HG03095 (cell line): ENCODE measurements at regions not wholly inside any gene's neighbourhood (a gene's known extent, or its start where the extent isn't known, plus 50 kb on each side); places are given as distances from the start of the nearest gene placed in this dataset.

Source experiments
- ATAC-seq: cut with Tn5 transposase; IDR thresholded peaks from one replicate; pipeline ENCODE4 v1.9.1; 2021; ENCODE audit warnings: moderate library complexity; ENCODE audit not compliant: unreplicated experiment

DNA sequence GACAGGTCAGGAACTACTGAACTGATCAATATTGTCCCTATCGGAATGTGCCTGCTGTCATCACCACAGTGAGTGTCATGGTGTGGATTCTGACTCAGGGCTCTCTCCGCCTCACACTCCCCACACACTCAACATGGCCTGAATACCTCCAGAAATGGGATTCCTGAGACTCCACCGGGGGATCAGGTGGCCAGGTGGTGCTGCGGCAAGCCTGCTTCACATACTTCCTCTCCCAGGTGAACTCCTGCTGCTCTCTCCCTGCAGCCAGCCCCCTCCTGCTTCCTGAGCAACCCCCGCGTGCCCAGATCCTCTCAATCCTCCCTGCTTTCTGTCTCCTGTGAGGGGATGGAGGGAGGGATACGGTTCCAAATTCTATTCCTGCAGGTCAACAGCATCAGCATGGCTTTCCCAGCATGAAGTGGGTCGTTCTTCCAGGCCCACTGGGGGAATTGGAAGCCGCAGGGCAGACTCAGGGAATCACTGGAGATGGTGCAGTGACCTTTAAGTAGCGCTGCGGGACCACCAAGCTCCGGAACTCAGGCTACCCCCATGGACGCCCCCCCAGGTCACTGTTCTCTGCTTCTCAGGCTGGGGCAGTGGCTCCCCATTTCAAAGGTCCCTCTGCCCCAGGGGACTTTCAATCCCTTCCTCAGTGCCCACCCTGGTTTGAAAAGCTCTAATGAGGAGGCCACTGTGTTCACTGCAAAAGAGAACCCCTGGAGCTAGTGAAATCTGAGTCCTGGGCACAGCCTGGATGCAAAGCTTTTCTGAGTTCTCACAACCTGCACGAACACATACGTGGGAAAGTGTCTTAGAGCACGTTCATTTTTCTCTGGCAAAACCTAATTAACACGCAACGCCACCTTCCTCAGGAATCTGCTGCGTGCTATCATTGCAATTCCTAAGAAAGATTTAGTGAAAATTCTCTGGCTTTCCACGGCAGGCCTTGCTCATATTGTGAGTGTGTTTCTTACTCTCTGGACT lies 168.4 kb downstream of the ZFP36L2 start:
- ATAC-seq: no peak

DNA sequence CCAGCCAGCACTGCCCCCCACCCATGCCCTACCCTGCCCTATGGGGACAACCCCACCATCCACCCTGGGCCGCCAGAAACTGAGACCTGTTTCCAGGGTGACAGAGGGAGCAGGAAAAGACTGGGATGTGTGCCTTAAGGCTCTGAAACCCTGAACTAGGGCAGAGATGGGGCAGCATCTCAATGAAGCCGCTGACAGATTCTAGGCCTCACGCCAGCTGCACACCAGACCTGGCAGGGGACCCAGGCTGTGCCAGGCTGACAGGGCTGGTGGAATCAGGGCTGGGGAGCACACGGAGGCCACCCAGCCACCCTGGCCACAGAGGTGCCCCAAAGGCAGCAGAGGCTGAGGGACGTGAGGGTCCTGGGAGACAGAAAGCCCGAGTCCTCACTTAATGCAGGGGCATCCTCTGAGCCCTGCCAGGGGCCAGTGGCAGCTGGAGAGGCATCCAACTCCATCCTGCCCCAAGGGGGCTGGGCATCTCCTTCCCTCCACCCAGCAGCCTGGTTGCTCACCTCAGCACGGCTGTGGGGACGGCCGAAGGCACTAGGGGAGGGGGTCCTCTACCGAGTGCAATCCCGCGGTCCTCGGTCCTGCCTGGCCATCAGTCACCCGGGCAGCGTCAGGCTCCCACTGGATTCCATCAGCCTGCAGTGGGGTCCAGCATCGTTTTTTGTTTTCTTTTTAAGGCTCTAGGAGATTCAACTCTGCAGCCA lies 169.2 kb downstream of the ZFP36L2 start:
- no peak for ATAC-seq

DNA sequence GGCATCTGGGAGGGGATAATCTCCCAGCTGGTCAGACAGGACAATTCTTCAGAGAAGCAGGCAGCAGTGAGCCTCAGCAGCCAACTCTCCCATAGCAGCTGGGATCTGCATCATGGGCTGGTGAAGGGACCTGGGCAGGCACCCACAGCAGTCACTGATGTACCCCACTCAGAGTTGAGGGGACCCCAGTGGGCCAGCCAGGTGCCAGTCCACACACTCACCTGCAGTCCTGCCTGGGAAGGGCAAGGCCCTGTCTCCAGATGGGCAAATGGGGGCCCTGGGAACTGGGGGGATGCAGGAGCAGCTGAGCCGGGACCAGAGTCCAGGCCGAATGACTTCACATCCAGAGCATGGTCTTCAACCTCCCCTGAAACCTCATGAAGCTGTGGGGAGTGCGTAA lies 170.4 kb downstream of the ZFP36L2 start:
- no peak for ATAC-seq

DNA sequence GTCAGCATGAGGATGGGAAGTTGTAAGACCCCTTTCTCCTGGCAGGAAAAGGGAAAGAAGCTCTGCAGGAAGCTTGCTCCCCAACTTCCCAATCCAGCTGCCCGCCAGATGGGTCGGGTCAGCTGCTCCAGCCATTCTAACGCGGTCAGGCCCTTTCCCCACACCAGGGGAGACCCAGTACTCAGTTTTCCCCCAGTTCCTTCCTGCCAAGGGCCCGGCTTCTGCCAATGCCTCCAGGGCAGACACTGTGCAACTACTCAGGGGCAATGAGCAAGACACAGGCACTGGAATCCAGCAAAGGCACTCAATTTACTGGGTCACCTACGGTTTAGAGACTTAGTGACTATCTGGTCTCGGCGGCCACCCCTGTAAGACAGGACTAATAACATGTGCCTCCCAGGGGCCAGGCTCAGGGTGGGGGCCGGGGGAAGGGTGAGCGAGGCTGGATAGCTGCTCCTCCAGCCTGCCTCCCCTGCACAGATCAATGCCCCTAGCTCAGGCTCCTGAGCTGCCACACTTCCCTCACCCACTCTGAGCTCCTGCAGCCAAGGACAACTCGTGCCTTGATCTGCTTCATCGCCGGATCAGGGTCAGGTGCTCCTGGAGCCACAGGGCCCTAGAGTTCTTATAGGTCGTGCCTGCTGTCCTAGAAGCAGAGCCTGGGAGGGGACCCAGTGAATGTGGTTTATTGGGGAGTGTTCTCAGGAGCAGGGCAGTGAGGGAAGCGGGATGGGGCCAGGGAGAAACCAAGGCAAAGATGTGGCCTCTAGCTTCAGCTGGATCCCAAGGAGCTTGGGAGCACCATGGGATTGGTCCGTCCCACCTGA lies 171.1 kb downstream of the ZFP36L2 start:
- ATAC-seq: no peak

DNA sequence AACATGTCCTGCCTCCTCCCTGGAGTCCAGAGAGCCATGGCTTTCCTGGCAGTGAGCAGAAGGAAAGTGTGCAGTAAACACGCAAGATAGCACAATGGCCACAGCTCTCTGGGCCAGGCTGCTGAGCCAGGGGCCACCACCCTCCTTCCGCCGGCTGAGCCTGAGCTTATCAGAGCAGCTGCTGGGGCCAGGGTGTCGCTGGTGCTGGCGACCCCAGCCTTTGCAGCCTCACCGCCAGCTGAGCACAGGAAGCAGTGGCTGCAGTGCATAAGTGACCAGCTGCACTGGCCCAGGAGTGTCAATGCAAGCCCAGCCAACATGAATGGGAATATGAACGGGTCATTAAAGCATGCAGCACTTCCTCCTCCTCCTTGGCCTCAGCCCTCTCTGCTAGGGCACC lies 172.0 kb downstream of the ZFP36L2 start:
- ATAC-seq: no peak

DNA sequence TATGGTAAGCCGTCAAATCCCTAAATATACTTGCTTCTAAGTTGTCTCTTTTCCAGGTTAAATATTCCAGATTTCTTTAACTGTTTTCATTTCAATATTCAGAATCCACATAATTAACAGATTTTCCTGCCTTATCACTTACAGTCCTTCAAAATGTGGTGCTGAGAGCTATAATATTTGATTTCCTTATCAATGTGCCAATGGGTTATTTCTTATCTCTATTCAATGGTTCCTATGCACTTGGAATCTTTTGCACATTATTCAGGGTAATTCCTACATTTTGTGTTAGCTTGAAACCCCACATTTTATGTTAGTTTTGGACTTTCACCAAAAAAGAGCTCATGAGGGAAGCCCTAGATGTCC lies 173.5 kb downstream of the ZFP36L2 start:
- no peak for ATAC-seq

DNA sequence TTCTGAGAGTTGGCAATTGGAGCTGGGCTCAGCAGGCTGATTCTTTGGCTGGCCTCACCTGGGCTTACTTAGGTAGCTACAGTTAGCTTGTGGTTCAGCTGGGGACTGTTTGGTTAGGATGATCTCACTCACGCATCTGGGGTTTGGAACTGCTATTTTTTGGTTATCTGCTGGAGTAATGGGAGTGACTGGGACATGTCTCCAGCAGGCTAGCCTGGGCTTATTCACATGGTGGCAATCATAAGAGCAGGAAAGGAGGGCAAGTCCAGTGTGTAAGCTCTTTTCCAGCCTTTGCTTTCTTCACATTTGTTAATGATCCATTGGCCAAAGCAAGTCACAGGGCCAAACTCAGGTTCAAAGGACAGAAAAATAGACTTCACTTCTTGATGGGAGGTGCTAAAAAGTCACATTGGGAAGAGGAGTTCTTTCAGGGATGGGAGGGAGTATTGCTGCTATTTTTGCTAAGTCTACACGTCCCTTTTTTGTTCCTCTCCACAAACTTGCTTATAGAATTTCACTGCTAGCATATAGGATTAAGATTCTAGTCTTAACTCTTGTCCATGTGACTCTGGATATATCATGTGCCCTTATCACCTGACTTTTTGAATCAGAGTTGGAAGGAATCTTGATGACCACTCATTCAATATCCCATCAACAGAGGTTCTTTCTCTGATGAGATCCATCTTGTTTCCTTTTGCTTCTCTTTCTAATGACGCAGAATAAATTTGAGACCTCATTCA lies 174.0 kb downstream of the ZFP36L2 start:
- ATAC-seq: no peak

DNA sequence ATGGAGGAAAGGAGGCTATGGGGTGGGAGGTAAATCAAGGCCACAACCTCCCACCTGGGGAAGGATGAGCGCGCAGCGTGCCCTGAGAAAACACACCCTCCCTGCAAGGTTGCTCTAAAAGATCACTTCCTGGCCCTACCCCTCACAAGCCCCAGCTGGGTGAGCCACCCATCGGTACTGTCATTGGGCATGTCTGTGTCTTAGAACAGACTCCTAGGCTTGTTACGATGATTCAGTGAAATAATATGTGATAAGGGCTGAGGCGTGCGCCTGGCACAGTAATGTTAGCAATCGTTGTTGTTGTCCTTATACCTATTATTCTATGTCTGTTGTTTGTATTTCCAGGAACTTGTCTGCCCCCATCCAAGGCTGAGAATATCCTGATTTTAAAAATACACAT lies 175.1 kb downstream of the ZFP36L2 start:
- no peak for ATAC-seq

DNA sequence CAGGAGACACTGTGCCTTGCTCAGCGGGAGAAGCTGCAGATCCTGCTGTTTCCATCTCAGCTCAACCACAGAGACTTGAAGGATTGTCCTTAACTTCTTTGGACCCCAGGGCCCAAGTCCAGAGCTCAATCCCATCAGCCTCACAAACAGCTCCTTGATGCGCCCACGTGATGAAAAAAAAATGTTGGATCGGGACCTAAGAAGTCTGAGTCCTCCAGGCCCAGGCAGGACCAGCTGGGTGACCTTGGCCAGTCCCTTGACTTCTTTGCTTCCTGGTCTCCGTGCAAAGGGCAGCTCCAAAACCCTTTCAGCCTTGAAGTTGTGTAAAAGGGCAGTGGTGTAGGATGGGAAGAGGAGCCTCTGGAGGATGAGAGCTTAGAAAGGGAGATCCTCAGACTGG lies 175.5 kb downstream of the ZFP36L2 start:
- no peak for ATAC-seq

DNA sequence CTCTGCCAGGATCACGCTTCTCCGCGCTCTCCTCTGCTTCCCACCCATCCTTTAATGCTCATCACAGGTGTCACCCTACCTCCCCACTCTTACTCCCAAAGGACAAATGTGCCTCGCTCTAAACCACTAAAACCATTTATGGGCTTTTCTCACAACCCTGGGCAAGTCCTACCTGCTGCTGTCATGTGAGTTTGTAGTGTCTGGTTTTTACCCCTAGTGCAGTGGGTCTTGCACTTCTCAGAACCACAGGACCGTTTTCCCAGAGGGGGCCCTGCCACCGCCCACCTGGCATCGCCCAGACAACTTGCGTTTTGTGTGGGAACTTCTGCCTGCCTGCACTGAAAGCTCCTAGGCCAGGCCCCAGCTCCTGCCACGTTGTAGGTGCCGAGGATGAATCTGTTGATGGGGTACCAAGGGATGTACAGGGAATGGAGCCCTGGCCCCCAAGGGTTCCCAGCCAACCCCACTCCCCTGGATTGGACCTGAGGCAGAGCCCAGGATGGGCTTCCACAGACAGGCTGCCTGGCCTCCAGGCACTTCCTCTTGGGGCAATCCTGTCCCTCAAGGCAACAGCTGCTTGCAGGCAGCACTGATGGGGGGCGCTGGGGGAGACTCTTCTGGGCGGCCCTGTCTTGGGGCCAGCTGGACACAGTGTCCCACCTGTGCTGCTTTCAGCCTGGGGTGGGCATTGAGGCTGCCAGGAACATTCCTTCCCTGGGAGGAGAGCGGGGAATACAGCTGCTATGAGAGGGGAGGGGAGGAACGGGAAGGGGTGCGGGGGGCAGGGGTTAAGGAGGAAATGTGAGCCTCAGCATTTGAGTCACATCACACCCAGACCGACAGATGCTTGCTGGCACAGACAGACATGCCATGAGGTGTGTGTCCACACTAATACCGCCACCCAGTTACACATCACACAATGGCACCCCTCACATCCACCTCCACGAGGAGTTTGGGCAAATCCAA lies 176.3 kb downstream of the ZFP36L2 start:
- no peak for ATAC-seq

DNA sequence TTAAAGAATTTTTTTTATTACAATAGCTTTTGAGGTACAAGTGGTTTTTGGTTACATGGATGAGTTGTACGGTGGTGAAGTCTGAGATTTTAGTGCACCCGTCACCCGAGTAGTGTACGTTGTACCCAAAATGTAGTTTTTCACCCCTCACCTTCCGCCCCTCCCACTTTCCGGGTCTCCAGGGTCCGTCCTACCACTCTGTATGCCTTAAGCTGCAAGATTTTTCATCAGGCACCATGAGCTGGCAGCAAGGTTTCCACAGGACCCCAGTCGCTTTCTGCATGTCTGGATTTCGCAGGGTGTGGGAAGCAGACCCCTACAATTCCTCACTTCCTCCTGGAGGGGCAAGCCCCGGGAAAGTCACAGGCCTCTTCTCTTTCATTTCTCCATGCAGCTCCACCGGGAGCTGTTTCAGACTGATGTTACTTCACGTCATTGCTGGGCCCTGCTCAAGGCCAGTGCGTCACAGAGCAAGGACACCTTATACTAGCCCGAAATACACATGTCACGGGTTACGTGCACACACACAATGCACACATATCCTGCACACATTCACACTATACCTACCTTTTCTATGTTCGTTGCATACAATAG lies 179.1 kb downstream of the ZFP36L2 start:
- no peak for ATAC-seq

DNA sequence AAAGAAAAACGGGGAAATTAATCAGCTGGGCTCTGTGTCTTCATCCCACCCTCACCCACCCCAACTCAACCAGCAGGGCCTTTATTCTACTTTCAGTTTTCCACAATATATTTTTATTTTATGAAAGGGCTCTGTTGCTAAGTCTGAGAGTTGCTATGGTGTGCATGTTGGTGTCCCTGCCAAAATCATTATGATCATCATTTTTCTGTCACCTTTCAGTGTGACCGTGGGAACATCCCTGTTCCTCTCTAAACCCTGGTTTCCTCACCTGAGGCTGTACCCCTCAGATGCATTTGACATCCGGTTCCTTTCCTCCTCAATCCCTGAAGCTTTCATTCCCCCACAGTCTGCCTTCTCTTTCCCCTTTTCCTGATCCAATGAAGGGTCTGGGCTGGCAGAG lies 180.5 kb downstream of the ZFP36L2 start:
- ATAC-seq: no peak

DNA sequence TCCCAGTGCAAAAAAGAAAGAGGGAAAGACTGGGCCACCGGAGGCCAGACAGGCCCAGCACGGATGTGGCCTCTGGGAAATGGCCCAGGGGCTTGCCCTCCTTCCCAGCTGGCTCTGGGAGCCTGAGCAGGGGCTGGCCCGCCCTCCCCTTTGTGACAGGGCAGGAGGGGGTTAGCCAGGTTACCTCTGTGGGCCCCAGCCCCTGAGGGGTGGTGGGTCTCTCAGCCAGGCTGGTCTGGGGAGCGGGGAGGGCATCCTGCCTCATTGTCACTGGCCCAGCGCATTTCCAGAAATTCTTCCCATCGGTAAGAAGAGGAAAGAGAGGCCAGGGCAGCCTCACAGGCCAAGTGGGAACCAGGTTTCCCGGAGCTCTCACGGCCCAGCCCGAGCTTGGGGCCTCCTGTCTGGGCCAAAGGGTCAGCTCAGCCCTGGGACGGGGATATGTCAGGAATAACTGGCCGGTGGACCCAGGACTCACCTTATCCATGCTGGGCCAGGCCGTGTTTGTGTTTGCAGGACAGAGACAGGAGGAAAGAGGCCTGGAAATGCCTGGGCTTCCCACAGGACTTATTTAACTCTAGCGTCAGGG lies 182.2 kb downstream of the ZFP36L2 start:
- ATAC-seq: no peak

DNA sequence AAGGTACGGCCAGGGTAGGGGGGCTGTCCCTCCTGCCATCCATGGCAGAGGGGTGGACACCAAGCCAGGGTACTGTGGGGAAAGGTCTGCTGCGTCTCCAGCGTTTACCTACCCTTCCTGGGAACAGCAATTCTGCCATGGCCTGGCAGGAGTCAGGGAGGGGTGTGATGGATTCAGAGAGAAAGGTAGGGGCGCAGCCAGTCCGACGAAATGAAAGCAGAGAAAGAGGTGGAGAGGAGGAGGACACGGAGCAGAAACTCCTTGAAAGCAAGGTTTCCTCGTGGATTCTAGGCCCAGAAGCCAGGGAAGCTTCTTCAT lies 182.9 kb downstream of the ZFP36L2 start:
- ATAC-seq: no peak

DNA sequence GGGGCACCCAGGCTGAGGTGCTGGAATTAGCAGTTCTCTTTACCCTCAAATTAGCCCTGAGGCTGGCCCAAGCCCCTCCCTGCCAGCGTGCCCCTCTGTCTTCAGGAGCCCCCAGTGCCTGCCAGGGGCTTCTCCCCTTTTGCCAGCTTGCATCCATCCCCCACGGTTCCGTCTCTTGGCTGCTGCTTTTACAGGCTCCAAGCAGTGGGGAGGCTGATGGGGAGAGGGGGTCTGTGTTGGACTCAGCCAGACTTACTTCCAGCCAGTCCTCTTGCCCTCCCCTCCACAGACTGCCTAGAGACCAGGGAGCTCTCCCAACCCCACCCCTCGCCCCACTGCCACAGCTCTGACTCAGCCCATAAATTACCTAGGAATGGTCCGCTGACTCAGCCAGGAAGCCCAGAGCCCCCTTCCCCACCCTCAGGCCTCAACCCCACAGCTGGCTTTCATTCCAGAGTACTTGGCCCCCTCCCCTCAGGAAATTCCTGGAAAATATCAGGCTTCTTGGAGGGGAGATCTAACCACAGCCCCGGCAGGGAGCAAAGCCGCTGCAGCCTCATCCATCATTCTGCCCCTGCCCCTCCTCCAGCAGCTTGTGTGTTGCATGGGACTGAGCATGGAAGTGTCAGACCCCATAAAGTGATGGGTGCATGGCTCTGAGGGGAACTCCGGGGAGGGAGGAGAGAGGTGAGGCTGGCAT lies 184.6 kb downstream of the ZFP36L2 start:
- no peak for ATAC-seq

DNA sequence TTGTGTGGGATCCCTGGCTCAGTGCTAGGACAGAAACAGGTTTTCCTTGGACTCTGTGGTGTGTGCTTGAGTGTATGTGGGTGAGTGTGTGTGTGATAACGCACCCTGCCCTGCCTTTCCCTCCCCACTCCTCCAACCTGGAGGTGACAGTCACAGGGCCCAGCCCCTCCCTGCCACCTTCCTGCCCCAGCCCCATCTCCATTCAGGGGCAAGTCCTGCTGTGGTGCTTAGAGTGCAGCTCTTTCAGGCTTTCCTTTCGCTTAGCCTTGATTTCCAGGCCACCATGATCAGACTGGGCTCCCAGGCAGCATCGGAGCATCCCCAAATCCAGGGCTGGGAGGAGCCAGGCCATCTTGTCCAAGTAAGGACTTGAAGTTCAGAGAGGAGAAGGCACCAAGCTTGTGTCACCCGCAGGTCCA lies 185.2 kb downstream of the ZFP36L2 start:
- no peak for ATAC-seq

DNA sequence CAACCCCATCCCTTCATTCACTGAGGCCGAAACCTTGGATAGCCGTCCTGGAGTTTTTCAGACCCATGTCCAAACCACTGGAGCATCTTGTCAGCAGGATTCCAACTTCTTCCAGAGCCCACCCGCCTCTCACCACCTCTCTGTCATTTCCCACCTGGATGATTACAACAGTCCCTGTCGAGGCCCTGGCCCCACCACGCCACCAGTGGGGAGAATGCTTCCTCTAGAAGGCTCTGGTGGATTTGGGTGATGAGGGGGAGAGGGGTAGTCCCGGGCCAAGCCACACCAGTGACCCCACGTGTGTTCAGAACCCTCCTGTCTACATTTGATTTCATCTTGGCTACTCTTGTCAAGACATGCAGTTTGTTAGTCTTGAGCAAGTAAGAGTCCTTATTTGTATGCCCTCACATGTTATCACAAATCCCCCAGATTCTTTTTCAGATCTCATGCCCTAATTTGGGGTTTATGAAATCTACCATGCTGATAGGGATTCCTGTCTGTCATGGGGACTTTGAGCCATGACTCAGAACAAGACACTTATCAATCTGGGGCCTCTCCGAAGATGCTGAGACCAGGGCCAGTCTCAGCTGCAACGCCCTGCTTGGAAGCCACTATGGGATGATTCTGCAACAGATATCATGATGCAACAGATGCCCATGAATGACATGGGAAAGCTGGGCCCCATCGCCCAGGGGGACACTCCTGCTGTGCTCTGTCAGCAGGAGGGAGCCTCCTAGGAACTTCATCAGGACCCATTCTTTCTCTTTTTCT lies 186.1 kb downstream of the ZFP36L2 start:
- no peak for ATAC-seq
